ENCODE measurements at regions not wholly inside any gene's neighbourhood (a gene's known extent, or its start where the extent isn't known, plus 50 kb on each side); places are given as distances from the start of the nearest gene placed in this dataset.
"Not testable (repeated sequence)": the region's sequence is repeated elsewhere in the genome, so short reads cannot be mapped to it uniquely, and the experiment has no call there.

DNA sequence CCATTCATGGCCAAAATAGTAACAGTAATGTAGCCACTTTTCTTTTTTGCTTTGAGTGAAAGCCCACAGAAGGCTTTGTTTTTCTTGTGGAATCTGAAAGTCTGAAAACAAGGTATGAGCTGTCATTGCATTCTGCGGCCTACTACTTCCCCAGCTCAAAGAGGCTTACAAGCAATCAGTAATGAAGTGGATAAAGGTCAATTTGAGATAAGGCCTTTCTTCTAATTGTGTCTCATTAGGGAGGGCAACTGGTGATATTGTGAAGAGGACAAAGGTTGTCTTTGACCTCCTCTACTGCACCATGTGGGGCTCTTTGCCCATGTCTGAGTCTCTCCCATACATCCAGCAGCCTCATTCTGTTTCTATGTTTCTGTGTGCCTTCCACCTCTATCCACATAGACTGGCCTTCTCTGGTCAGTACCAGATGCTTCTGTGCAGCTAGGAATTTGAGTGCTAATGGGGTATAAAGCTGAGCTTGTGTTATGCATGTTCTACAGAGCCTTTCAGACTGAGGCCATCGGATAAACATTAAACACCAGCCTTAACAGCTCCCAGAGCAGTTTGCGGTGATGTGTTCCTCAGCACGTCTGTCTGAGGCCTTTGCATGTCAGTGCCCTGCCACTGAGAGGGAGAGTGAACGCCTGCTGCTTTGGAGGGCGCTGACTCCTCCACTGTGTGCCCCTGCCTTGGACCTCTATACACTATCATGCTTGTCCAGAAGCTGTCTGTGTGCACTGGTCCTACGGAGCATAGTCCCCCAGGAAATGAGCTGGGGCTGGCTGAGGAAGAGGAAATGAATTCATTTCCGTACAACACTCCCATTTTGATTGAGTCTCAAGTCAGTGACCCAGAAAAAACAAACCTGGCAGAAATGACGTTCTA, 80.2 kb downstream of the SH2D1A start:
- no peak for DNase-seq

DNA sequence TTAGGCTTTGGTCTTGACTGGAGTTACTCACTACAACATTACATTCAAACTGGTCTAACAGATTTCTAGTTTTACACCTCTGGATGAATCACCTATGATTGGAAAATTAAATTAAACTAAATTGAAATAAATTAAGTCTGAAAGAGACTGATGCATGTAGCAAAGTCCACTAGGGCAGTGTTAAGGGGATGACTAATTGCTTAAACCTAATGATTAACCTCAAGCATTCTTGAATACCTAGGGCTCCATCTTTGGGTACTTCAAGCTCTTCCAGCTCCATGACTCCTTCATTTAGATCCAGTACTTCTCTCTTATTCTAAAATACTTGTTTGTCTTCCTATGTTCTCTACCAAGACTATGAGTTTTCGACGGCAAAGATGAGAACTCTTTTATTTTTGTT, 86.8 kb downstream of the SH2D1A start:
- DNase-seq, result no peak

DNA sequence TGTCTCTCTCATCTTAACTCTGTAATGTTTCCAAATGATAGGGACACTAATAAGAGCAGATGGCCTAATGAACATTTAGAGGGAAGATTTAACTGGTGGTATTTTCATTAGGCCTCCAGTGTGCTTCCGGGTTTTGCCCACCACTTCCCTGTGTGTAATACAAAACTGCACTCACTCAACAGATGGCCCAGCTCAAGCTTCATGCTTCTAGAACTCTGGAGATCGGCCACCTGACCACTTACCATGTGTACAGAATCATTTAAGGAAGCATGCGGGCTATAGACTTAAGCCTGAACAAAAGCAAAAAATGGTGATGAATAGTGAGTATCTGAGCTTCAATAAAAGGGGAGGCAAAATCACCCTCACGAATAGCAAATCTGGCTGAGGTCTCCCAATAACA, 89.3 kb downstream of the SH2D1A start:
- no peak for DNase-seq

DNA sequence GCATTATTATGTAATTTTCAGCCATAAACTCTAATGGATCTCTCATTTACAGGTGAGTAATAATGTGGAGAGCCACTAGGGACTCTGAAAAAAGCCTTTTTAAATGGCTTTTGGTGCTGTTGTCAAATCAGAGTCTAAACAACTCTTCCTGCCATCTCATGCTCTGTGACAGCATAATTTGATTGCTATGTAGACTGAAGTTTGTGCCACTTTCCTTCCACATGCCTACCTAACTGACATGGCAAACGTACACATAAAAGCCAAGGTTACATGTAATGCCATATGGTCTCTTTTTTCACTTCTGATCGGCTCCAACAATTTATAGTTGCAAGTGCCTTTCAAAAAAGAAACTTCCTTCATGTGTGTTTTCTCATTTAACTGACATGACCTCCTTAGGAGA, 94.3 kb downstream of the SH2D1A start:
- no peak for DNase-seq

- no peak for DNase-seq
Observed at GRCh38 chrX:124441971-124442590, 95.7 kb downstream of the SH2D1A start.

- DNase-seq, result no peak
Observed at GRCh38 chrX:124455966-124456365, 109.6 kb downstream of the SH2D1A start.

DNA sequence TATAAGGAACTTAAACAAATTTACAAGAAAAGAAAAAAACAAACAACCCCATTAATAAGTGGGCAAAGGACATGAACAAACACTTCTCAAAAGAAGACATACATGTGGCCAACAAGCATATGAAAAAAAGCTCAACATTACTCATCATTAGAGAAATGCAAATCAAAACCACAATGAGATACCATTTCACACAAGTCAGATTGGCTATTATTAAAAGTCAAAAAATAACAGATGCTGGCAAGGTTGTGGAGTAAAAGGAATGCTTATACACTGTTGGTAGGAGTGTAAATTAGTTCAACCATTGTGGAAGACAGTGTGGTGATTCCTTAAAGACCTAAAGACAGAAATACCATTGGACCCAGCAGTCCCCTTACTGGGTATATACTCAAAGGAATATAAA, 113.5 kb downstream of the SH2D1A start:
- DNase-seq, result not testable (repeated sequence)

DNA sequence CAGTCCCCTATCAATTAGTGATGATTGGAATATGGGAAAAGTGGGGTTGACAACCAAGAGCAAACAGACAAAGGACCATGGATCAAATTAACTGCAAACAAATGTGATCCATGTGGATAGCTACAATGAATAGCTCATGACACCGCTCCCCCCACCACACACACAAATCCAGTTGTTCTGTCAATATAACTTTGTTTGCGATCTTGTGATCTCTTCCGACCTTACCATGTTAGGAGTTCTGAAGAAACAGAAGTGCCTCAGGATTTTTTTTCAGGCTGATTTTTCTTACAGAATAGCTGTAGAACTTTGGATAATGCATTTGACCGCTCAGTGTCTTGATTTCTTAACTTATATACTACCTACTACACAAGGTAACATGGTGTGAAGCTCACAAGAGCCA, 116.6 kb downstream of the SH2D1A start:
- no peak for DNase-seq

DNA sequence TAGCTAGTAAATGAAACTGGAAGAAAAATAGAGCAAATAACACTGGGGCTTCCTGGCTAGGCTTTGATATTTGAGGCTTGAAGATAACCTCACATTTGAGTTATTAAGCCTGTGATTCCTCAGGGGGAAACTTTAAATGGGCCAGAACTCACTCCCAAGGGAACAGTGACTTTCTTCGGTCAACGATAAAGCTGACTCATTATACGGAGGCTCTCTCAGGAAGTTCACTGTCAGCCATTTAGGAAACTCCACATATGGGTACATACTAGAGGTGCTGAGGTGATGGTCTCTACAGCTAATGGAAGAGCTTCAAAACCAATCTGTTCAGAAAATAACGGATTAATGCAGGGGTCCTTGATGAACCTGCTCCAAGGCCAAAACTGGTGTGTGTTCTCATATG, 120.8 kb downstream of the SH2D1A start:
- DNase-seq, result no peak

DNA sequence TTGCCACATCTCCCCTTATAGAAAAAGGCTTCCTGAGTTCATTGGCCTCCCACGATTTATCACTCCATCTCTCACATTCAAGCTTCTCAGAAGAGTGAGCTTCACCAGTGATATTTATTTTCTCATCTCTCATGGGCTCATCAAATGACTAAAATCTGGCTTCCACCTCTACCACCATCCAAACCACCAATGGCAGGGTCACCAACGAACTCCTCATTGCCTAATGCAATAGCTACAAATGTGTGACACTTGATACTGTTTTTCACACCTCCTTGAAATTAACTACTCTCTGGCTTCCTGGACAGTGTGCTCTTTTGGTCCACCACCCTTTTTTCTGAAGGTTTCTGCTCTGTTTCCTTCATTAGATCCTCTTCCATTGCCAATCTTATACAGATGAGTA, 129.0 kb downstream of the SH2D1A start:
- DNase-seq, result no peak

GRCh38 chrX:124476562-124476961, 130.2 kb downstream of the SH2D1A start:
- no peak for DNase-seq

GRCh38 chrX:124478046-124478445, 131.7 kb downstream of the SH2D1A start:
- DNase-seq, result no peak

DNA sequence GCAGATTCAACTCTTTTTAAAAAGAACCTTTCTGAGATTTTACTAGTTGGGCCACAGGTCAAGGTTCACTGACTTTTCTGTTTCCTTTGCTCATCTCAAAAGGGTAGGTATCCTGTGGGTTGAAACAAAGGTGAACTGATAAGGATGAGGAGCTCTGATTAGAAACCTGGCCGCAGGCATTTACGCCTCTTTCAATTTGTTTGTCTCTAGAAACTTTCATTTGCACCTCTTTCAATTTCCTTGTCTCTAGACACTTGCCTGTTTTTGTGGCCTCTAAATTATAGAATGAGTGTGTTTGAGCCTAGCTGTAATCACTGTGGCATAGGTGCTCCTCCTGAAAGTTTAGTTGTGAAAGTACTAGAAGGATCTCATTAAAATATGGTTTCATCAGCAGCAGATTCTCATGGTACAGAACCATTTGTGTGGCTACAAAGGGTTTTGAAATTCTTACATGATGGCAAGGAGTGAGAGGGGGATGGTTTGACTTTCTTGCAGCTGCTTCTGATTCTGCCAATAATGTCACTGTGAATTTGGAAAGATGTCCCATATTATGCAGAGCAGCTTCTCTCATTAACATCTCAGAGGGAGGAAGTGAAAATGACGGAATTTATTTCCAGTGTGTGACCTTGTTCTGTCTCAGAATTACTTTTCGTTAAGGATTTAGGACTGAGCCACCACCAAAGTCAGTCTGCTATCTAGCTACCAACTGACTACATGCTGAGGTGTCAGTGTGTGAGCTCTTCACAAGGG, 142.2 kb downstream of the SH2D1A start:
- no peak for DNase-seq

GRCh38 chrX:124493984-124494383, 147.6 kb downstream of the SH2D1A start:
- DNase-seq, result no peak

GRCh38 chrX:124497386-124497785, 151.0 kb downstream of the SH2D1A start:
- DNase-seq, result no peak

GRCh38 chrX:124501586-124501985, 155.2 kb downstream of the SH2D1A start:
- no peak for DNase-seq

DNA sequence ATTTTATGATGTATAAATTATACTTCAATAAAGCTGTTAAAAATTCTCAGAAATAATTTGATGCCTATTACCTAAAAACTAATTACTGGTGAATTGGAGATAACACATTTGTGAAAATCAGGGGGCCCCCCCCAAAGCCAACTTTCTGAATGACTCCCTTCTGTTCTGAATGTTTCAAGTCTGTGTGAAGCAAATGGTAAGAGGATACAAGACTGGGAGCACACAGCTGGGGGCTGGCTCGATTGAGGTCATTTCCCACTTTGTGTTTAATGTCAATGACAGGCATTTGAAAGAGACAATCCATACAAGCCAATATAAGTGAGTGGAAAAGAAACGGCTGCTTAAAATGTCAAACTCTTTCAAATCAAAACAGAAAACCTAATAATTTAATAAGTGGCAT, 155.8 kb downstream of the SH2D1A start:
- DNase-seq, result no peak

- no peak for DNase-seq
Observed at GRCh38 chrX:124502599-124502998, 156.2 kb downstream of the SH2D1A start.

DNA sequence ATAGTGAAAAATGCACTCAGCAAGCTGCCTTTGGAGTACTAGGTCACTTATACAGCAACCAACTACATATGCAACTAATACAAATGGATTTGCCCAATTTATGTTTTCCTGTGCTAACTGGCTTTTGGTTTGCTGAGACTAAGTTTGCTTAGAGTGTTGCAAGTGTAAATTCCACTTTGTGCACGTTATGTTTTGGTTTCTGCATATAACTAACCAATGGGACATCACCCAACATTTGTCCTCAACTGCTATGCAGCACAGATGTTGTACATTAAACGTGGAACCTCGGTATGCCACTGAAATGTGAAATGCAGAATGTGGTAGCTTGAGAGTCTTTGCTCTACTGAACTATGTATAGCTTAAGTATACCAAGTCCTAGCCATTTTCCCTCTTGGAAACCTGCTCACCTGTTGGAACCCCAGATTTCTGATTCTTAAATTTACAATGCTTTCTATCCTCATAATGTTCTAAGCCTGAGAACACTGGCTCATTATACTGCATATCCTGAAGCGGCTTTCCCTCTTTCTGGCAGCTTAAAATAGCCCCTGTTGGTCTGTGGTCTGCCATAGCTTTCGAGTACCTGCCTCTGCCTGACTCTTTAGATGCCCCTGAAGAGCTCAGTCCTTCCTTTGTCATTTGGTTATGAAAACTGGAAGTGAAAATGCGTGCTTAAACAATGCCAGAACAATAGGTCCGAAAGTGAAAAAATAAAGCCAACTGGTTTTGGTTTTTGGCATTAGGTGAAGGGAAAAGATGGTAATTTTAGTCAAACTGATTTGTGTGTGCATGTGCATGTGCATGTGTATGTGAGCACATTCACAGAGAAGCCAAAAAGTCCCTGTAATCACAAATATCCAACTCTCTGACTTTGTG, 158.0 kb downstream of the SH2D1A start:
- DNase-seq, result no peak

- DNase-seq, result no peak
Observed at GRCh38 chrX:124506066-124506465, 159.7 kb downstream of the SH2D1A start.

DNA sequence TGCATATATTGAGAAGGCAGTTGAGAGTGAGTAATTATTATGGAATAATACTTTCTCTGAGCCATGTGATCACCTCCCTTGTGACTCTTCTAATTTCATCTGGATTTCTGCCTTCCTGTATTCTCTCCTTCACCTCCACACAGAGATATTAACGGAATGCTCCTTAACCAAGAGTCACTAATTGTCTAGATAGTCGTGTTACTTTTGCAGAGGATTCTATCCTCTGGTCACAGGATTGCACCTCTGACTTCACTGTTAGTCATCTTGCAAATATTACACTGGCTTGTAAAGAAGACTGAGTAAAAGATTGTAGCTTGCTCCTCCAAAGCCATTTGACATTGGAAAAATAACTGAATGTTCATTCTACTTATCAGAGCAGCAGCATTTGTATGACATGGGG, 160.9 kb downstream of the SH2D1A start:
- DNase-seq, result no peak

GRCh38 chrX:124518885-124519284, 172.5 kb downstream of the SH2D1A start:
- no peak for DNase-seq

DNA sequence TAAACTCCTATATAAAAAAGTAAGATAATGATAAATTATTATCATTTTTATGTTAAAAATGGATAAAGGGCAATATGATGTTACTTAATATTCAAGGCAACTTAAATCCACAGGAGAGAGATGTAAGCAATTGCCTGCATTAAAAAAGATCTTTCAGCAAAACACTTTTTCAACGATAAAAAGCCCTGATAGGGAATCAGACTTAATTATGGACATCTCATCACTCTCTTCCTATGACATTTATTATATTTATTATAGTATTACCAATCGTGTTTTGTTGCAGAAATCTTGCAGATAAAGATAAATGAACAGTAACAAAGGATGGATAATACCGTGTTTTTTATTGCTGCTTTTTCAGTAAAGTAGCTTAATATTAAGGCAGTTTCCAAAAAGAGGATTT, 178.5 kb downstream of the SH2D1A start:
- no peak for DNase-seq

Measured in activated naive CD4-positive, alpha-beta T cell treated with Interleukin-2 at 50 U/mL for 16 hours (primary cell).